Loucy (cell line): ENCODE measurements at regions not wholly inside any gene's neighbourhood (a gene's known extent, or its start where the extent isn't known, plus 50 kb on each side); places are given as distances from the start of the nearest gene placed in this dataset.

Experiments
- H2AFZ ChIP-seq: fragments of 200-600 bp; sonication (generic); 2 replicates; pipeline ENCODE4 v1.6.0; 2016; ENCODE audit warnings: antibody characterized with exemption, mild to moderate bottlenecking, low read length, moderate library complexity
- H3F3A ChIP-seq: fragments of 200-600 bp; 2 replicates; pipeline ENCODE4 v1.6.0; 2016; ENCODE audit warnings: antibody characterized with exemption, low read depth, mild to moderate bottlenecking
- H3K27me3 ChIP-seq: fragments of 200-600 bp; sonication (generic); 2 replicates; pipeline ENCODE4 v1.6.1; 2014; ENCODE audit warnings: low read length, mild to moderate bottlenecking; ENCODE audit not compliant: insufficient read depth, poor library complexity, severe bottlenecking
- H3K36me3 ChIP-seq: fragments of 200-600 bp; sonication (generic); 2 replicates; pipeline ENCODE4 v1.6.1; 2016; ENCODE audit warnings: low read length; ENCODE audit not compliant: insufficient read depth
- H3K4me1 ChIP-seq: fragments of 200-600 bp; sonication (generic); 2 replicates; pipeline ENCODE4 v1.5.1; 2014; ENCODE audit warnings: low read length, mild to moderate bottlenecking; ENCODE audit not compliant: insufficient read depth, poor library complexity, severe bottlenecking
- H3K4me2 ChIP-seq: fragments of 200-600 bp; sonication (generic); 2 replicates; pipeline ENCODE4 v1.6.0; 2014; ENCODE audit warnings: antibody characterized with exemption, low read length, low read depth, mild to moderate bottlenecking; ENCODE audit not compliant: poor library complexity, severe bottlenecking
- H3K4me3 ChIP-seq: fragments of 200-600 bp; sonication (generic); 2 replicates; pipeline ENCODE4 v1.5.1; 2014; ENCODE audit warnings: low read length, mild to moderate bottlenecking, mixed read lengths; ENCODE audit not compliant: poor library complexity, severe bottlenecking
- H3K79me2 ChIP-seq: fragments of 200-600 bp; sonication (generic); 2 replicates; pipeline ENCODE4 v1.6.1; 2014; ENCODE audit warnings: low read length; ENCODE audit not compliant: insufficient read depth
- H3K9ac ChIP-seq: fragments of 200-600 bp; sonication (generic); 2 replicates; pipeline ENCODE4 v1.6.0; 2014; ENCODE audit warnings: mild to moderate bottlenecking, low read depth, low read length, moderate library complexity; ENCODE audit not compliant: poor library complexity, severe bottlenecking
- H3K9me2 ChIP-seq: fragments of 200-600 bp; sonication (generic); replicated peaks from 2 replicates; pipeline ENCODE4 v1.6.1; 2016; ENCODE audit warnings: low read depth, low read length, mixed read lengths
- H3K9me3 ChIP-seq: fragments of 200-600 bp; sonication (generic); 2 replicates; pipeline ENCODE4 v1.6.1; 2014; ENCODE audit warnings: mild to moderate bottlenecking, antibody characterized with exemption, low read length, low read depth; ENCODE audit not compliant: insufficient read depth
- H4K20me1 ChIP-seq: fragments of 200-600 bp; sonication (generic); 2 replicates; pipeline ENCODE4 v1.6.0; 2014; ENCODE audit warnings: antibody characterized with exemption, low read length, mild to moderate bottlenecking; ENCODE audit not compliant: insufficient read depth, poor library complexity, severe bottlenecking
- CTCF ChIP-seq: fragments of 200-600 bp; sonication (generic); conservative IDR thresholded peaks from 2 replicates; pipeline ENCODE4 v1.5.1; 2014; ENCODE audit warnings: mild to moderate bottlenecking, antibody characterized with exemption, low read length
- EZH2phosphoT487 ChIP-seq: fragments of 200-600 bp; IDR thresholded peaks from 2 replicates; pipeline ENCODE4 v1.6.1; 2018; ENCODE audit warnings: antibody characterized with exemption, mild to moderate bottlenecking, moderate library complexity, borderline replicate concordance

GRCh38 chr4:103499094-103499493, 220.7 kb downstream of the TACR3 start:
- no peaks in the 10 kb centered on the region for H3K36me3 ChIP-seq
- H3K4me2 ChIP-seq = no peak overlapping the region
- no peak for TF ChIP-seq EZH2phosphoT487
- TF ChIP-seq CTCF = peak; percentile 54
- no peaks in the 10 kb centered on the region for H3K9me2 ChIP-seq
- no peaks in the 10 kb centered on the region for H4K20me1 ChIP-seq
- no peaks in the 10 kb centered on the region for H3K9me3 ChIP-seq
- H3F3A ChIP-seq = no peaks in the 10 kb centered on the region
- no peaks in the 10 kb centered on the region for H3K4me1 ChIP-seq
- no peak overlapping the region for H2AFZ ChIP-seq
- no peak overlapping the region for H3K9ac ChIP-seq
- no peaks in the 10 kb centered on the region for H3K79me2 ChIP-seq
- no peaks in the 10 kb centered on the region for H3K27me3 ChIP-seq
- no peak overlapping the region for H3K4me3 ChIP-seq

GRCh38 chr4:103498161-103499070, 221.4 kb downstream of the TACR3 start:
- no peak overlapping the region for H3K4me2 ChIP-seq
- H3K9me2 ChIP-seq = no peaks in the 10 kb centered on the region

GRCh38 chr4:103497692-103498091, 222.1 kb downstream of the TACR3 start:
- H3K79me2 ChIP-seq = no peaks in the 10 kb centered on the region
- H3F3A ChIP-seq = no peaks in the 10 kb centered on the region
- H3K27me3 ChIP-seq = no peaks in the 10 kb centered on the region
- H3K9me3 ChIP-seq = no peaks in the 10 kb centered on the region
- no peaks in the 10 kb centered on the region for H3K9me2 ChIP-seq
- no peak for TF ChIP-seq EZH2phosphoT487
- no peak for TF ChIP-seq CTCF
- no peak overlapping the region for H2AFZ ChIP-seq
- no peaks in the 10 kb centered on the region for H3K4me1 ChIP-seq
- H3K9ac ChIP-seq = no peak overlapping the region
- H3K4me2 ChIP-seq = no peak overlapping the region
- H3K36me3 ChIP-seq = no peaks in the 10 kb centered on the region
- H3K4me3 ChIP-seq = no peak overlapping the region
- no peaks in the 10 kb centered on the region for H4K20me1 ChIP-seq

More at GRCh38 chr4:103498161-103499070, 221.4 kb downstream of the TACR3 start:
- H3K4me1 ChIP-seq = no peaks in the 10 kb centered on the region
- no peaks in the 10 kb centered on the region for H3K9me3 ChIP-seq
- no peaks in the 10 kb centered on the region for H3K27me3 ChIP-seq
- no peak overlapping the region for H3K9ac ChIP-seq
- H4K20me1 ChIP-seq = no peaks in the 10 kb centered on the region
- no peaks in the 10 kb centered on the region for H3K36me3 ChIP-seq
- no peaks in the 10 kb centered on the region for H3F3A ChIP-seq
- H3K79me2 ChIP-seq = no peaks in the 10 kb centered on the region
- no peak overlapping the region for H3K4me3 ChIP-seq
- no peak overlapping the region for H2AFZ ChIP-seq
- no peak for TF ChIP-seq EZH2phosphoT487
- no peak for TF ChIP-seq CTCF
